ENCODE measurements at regions not wholly inside any gene's neighbourhood (a gene's known extent, or its start where the extent isn't known, plus 50 kb on each side); places are given as distances from the start of the nearest gene placed in this dataset.

- peaks cover 3% of the 10 kb centered on the region for H3K27me3 Mint-ChIP-seq (ENCODE audit: insufficient read depth, low read depth)
- Histone ChIP-seq H4K20me1 (ENCODE audit: low read depth) (no peaks in the 10 kb centered on the region), H3K9ac (no peak overlapping the region), H3K27me3 (no peaks in the 10 kb centered on the region), H3K9me3 (ENCODE audit: low read depth) (no peaks in the 10 kb centered on the region), H3K36me3 (no peaks in the 10 kb centered on the region), H3K4me3 (no peak overlapping the region), H3F3A (ENCODE audit: low read depth) (no peaks in the 10 kb centered on the region), H3K4me2 (no peak overlapping the region), H3K4me1 (no peaks in the 10 kb centered on the region), H2AFZ (replicated peaks) (no peak overlapping the region), H3K79me2 (ENCODE audit: low read depth) (no peaks in the 10 kb centered on the region), H3K27ac (no peak overlapping the region)
- no peak overlapping the region for H3K4me3 Mint-ChIP-seq
- H3K27ac Mint-ChIP-seq, result no peak overlapping the region
- peaks cover 2% of the 10 kb centered on the region for H3K36me3 Mint-ChIP-seq
- no peak for DNase-seq (ENCODE audit: low spot score)
- no peaks in the 10 kb centered on the region for H3K4me1 Mint-ChIP-seq
- peaks cover 10% of the 10 kb centered on the region for H3K9me3 Mint-ChIP-seq
- TF ChIP-seq CTCF (IDR thresholded peaks at IDR 0.05) (no peak), EZH2 (IDR thresholded peaks at IDR 0.05) (no peak), EZH2phosphoT487 (IDR thresholded peaks at IDR 0.05) (no peak)
Observed at GRCh38 chr9:106060885-106061284, 366.5 kb downstream of the TMEM38B start.

GRCh38 chr9:106062250-106062649 is 367.9 kb downstream of the TMEM38B start:
- H3K36me3 ChIP-seq, result no peaks in the 10 kb centered on the region
- H3F3A ChIP-seq (ENCODE audit: low read depth), result no peaks in the 10 kb centered on the region
- no peak for TF ChIP-seq EZH2 (IDR thresholded peaks at IDR 0.05)
- TF ChIP-seq EZH2phosphoT487 (IDR thresholded peaks at IDR 0.05), result no peak
- TF ChIP-seq CTCF (IDR thresholded peaks at IDR 0.05), result no peak
- no peaks in the 10 kb centered on the region for H4K20me1 ChIP-seq (ENCODE audit: low read depth)
- no peak overlapping the region for H2AFZ ChIP-seq (replicated peaks)
- Mint-ChIP-seq H3K36me3 (peaks cover 2% of the 10 kb centered on the region), H3K27me3 (ENCODE audit: insufficient read depth, low read depth) (peaks cover 3% of the 10 kb centered on the region), H3K27ac (no peak overlapping the region), H3K9me3 (peaks cover 10% of the 10 kb centered on the region), H3K4me3 (no peak overlapping the region), H3K4me1 (peaks cover 3% of the 10 kb centered on the region)
- no peak overlapping the region for H3K9ac ChIP-seq
- H3K9me3 ChIP-seq (ENCODE audit: low read depth), result no peaks in the 10 kb centered on the region
- H3K79me2 ChIP-seq (ENCODE audit: low read depth), result no peaks in the 10 kb centered on the region
- no peaks in the 10 kb centered on the region for H3K27me3 ChIP-seq
- no peak overlapping the region for H3K4me3 ChIP-seq
- no peaks in the 10 kb centered on the region for H3K4me1 ChIP-seq
- no peak overlapping the region for H3K4me2 ChIP-seq
- no peak overlapping the region for H3K27ac ChIP-seq
- no peak for DNase-seq (ENCODE audit: low spot score)

GRCh38 chr9:106065136-106065535 is 370.8 kb downstream of the TMEM38B start:
- DNase-seq (ENCODE audit: low spot score), result no peak
- peaks cover 2% of the 10 kb centered on the region for H3K36me3 Mint-ChIP-seq
- no peaks in the 10 kb centered on the region for H3K27me3 Mint-ChIP-seq (ENCODE audit: insufficient read depth, low read depth)
- H3K9me3 Mint-ChIP-seq, result peaks cover 4% of the 10 kb centered on the region
- Histone ChIP-seq H3K4me2 (no peak overlapping the region), H3K4me1 (no peaks in the 10 kb centered on the region), H3K27me3 (no peaks in the 10 kb centered on the region), H3F3A (ENCODE audit: low read depth) (no peaks in the 10 kb centered on the region), H2AFZ (replicated peaks) (no peak overlapping the region), H3K27ac (no peak overlapping the region), H3K4me3 (no peak overlapping the region), H3K9ac (no peak overlapping the region), H4K20me1 (ENCODE audit: low read depth) (no peaks in the 10 kb centered on the region), H3K9me3 (ENCODE audit: low read depth) (no peaks in the 10 kb centered on the region), H3K79me2 (ENCODE audit: low read depth) (no peaks in the 10 kb centered on the region), H3K36me3 (no peaks in the 10 kb centered on the region)
- no peak overlapping the region for H3K27ac Mint-ChIP-seq
- peaks cover 3% of the 10 kb centered on the region for H3K4me1 Mint-ChIP-seq
- TF ChIP-seq EZH2 (IDR thresholded peaks at IDR 0.05) (no peak), CTCF (IDR thresholded peaks at IDR 0.05) (no peak), EZH2phosphoT487 (IDR thresholded peaks at IDR 0.05) (no peak)
- no peak overlapping the region for H3K4me3 Mint-ChIP-seq

All from neural progenitor cell (in vitro differentiated cells).